Right lobe of liver (tissue), 6 donors: ENCODE measurements at regions not wholly inside any gene's neighbourhood (a gene's known extent, or its start where the extent isn't known, plus 50 kb on each side); places are given as distances from the start of the nearest gene placed in this dataset.

Experiments used
- ATAC-seq, 4 donors: fragments of 200-7000 bp; cut with Tn5 transposase; one replicate each; pipeline ENCODE4 v1.9.1; 2020; ENCODE audit warnings: mild to moderate bottlenecking in 4 of 4, moderate library complexity in 4 of 4
- DNase-seq, 3 donors: peaks; one replicate each; pipeline ENCODE4 v3.0.0-alpha.2; 2020
- H3K27ac ChIP-seq, 3 donors: fragments of 200-600 bp; one replicate each; pipeline ENCODE4 v1.8.0; 2022
- H3K27me3 ChIP-seq, 2 donors: fragments of 200-600 bp; one replicate each; pipeline ENCODE4 v1.8.0; 2022
- H3K36me3 ChIP-seq, 4 donors: fragments of 200-600 bp; sonication (generic) in 1 of 4; one replicate each; pipeline versions ENCODE4 v1.5.1 to v1.8.0; 2017 to 2022; ENCODE audit warnings: control low read depth in 1 of 4
- H3K4me1 ChIP-seq, 4 donors: fragments of 200-600 bp; sonication (generic) in 1 of 4; one replicate each; pipeline versions ENCODE4 v1.5.1 to v1.8.0; 2017 to 2022; ENCODE audit warnings: control low read depth in 1 of 4
- H3K4me3 ChIP-seq, 3 donors: fragments of 200-600 bp; one replicate each; pipeline ENCODE4 v1.8.0; 2022
- H3K9me3 ChIP-seq, 4 donors: fragments of 200-600 bp; sonication (generic) in 1 of 4; one replicate each; pipeline versions ENCODE4 v1.5.1 to v1.8.0; 2017 to 2022; ENCODE audit warnings: control low read depth in 1 of 4
- POLR2A ChIP-seq: fragments of 450-650 bp; IDR thresholded peaks from one replicate; pipeline ENCODE4 v1.6.1; 2017; ENCODE audit warnings: antibody characterized with exemption, mild to moderate bottlenecking
- WGBS: methylation state at CpG from one replicate; pipeline ENCODE4 v1.1.6; 2018; ENCODE audit warnings: low coverage, low lambda C conversion rate; ENCODE audit not compliant: insufficient coverage; ENCODE audit errors: missing lambda C conversion rate; 5-methylcytosine and 5-hydroxymethylcytosine counted together
- intact Hi-C, 2 donors: fragments of 100-400 bp; cut with DNase I; formaldehyde crosslinking; loops; one replicate each; pipeline versions ENCODE4 v1.11.2 to v1.14.1; 2022
- TF ChIP-seq, protein P1 (sequence below), 4 donors: fragments of 200-600 bp in 3 of 4; fragments of 450-650 bp in 1 of 4; IDR thresholded peaks; one replicate each; pipeline versions ENCODE4 v1.5.1 to v1.8.0; 2016 to 2022; ENCODE audit warnings: antibody characterized with exemption in 4 of 4, mild to moderate bottlenecking in 2 of 4
- donor health status: DM: no; HTN: yes; CAD: no.
- donor health status: DM: no; HTN: no; CAD: no.
- donor health status: DM: no; HTN: no; CAD: no.
- donor health status: DM: no; HTN: yes; CAD: no.
- donor health status: DM: no; HTN: yes; CAD: no.

DNA sequence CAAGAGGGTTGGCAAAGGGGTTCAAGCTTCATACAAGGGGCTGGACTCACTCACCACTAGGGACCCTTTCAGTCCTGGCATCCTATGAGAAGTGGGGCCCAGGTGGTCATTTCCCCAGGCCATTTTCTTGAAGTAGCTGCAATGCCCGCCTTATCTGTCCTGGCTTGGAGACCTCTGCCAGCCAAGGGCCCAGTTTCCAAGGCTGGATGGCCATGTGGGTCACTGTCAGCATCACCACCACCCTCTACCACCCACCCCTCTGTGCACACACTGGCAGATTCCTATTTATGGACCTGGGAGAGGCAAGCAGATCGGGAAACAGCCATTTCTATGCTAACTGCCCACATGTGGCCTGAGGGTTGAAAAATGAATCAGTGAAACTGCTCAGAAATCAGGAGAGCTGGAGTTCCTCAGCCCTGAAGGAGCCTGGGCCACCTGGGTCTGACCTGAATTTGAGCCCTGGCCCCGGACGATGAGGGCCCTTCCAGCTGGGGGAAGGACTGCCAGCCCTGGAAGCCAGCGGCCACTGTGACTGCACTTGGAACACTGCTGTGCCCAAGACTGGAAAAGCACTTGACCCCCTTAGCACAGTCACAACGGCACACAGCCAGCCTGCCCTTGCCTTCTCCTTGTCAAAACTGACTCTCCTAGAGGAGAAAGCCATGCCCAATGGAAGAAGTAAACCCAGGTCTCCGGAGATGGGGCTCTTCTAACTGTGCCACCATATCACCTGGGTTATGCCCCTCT, 442.2 kb downstream of the BUD13 start:
- Histone ChIP-seq H3K36me3 (no peaks in the 10 kb centered on the region), H3K4me3 (no peak overlapping the region), H3K27me3 (no peaks in the 10 kb centered on the region), H3K9me3 (no peaks in the 10 kb centered on the region), H3K27ac (no peak overlapping the region), H3K4me1 (no peaks in the 10 kb centered on the region)
- intact Hi-C loops: no loop called here
- WGBS: 75% methylated on average over 1 of the region's 7 CpGs
- ATAC-seq (no peak), DNase-seq (no peak)
- TF ChIP-seq, protein P1, sequence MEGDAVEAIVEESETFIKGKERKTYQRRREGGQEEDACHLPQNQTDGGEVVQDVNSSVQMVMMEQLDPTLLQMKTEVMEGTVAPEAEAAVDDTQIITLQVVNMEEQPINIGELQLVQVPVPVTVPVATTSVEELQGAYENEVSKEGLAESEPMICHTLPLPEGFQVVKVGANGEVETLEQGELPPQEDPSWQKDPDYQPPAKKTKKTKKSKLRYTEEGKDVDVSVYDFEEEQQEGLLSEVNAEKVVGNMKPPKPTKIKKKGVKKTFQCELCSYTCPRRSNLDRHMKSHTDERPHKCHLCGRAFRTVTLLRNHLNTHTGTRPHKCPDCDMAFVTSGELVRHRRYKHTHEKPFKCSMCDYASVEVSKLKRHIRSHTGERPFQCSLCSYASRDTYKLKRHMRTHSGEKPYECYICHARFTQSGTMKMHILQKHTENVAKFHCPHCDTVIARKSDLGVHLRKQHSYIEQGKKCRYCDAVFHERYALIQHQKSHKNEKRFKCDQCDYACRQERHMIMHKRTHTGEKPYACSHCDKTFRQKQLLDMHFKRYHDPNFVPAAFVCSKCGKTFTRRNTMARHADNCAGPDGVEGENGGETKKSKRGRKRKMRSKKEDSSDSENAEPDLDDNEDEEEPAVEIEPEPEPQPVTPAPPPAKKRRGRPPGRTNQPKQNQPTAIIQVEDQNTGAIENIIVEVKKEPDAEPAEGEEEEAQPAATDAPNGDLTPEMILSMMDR (IDR thresholded peaks at IDR 0.05): no peak
- TF ChIP-seq POLR2A: no peak

DNA sequence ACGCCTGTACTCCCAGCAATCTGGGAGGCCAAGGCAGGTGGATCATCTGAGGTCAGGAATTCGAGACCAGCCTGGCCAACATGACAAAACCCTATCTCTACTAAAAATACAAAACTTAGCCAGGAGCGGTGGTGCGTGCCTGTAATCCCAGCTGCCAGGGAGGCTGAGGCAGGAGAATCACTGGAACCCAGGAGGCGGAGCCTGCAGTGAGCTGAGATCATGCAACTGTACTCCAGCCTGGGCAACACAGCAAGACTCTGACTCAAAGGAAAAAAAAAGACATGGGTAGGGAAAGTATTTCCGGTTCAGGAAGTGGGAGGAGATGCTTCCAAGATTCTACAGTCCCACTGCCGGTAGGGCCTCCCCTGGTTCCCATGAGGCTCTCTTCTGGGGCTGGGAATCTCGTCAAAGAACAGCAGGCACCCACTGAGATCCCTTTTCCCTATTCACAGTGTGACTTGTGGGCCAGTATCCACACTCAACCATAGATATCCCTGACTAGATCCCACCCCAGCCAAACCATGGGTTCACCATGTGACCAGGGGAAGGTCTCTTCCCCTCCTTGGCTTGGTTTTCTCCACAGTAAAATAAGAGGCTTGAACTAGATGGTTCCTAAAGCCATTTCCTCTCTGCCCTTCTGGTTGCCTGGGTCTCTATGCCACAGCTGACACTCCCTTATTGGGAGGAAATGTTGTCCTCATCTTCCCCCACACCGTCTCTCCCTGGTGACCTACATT, 443.3 kb downstream of the BUD13 start:
- Histone ChIP-seq H3K4me1 (no peaks in the 10 kb centered on the region), H3K9me3 (no peaks in the 10 kb centered on the region), H3K36me3 (no peaks in the 10 kb centered on the region), H3K27me3 (no peaks in the 10 kb centered on the region), H3K27ac (no peak overlapping the region), H3K4me3 (no peak overlapping the region)
- intact Hi-C loops: no loop called here
- DNase-seq (no peak), ATAC-seq (no peak)
- TF ChIP-seq, protein P1 (IDR thresholded peaks at IDR 0.05): no peak
- no peak for TF ChIP-seq POLR2A
- 78% methylated on average over 8 of the region's 9 CpGs for WGBS

DNA sequence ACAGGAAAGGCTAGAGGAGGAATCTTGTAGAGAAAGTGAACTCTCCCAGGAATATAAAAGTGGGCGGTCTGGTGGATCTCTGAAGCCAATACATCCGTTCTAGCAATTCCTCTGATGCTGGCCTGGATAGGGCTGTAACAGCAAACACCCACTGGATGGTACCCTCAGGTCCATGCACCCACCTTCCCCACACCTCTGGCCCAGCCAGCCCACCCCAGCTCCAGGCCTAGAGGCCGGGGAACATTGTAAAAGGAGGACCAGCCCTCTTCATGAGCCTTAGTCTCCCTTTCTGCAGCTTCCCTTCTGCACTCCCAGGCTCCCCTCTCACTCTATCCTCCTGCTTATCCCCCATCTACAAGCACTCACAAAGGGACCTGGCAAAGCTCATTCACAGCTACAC, 443.9 kb downstream of the BUD13 start:
- DNase-seq (no peak), ATAC-seq (no peak)
- Histone ChIP-seq H3K4me1 (no peaks in the 10 kb centered on the region), H3K27me3 (no peaks in the 10 kb centered on the region), H3K27ac (no peak overlapping the region), H3K36me3 (no peaks in the 10 kb centered on the region), H3K9me3 (no peaks in the 10 kb centered on the region), H3K4me3 (no peak overlapping the region)
- no peak for TF ChIP-seq POLR2A
- TF ChIP-seq, protein P1 (IDR thresholded peaks at IDR 0.05): no peak
- intact Hi-C loops: no loop called here
- 70% methylated on average over 2 of the region's 3 CpGs for WGBS

DNA sequence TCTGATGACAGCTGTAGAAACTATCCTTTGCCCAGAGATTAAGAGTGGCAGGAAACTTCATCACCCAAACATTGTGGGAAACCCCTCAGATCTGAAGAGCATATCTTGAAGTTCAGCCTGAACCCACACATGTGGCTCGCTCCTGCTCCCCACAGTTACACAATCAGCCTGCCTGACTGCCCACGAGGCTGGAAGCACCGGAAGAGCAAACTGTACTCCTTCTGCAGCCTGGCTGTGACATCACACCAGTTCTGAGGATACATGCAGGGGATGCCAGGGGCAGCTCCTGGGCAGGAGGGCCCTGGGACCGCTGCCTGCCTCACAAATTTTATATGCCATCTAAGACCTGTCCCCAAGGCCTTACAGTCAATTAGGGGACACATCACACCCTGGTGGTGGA, 444.4 kb downstream of the BUD13 start:
- intact Hi-C loops: no loop called here
- no peak for TF ChIP-seq POLR2A
- TF ChIP-seq, protein P1 (IDR thresholded peaks at IDR 0.05): no peak
- Histone ChIP-seq H3K27me3 (no peaks in the 10 kb centered on the region), H3K4me3 (no peak overlapping the region), H3K36me3 (no peaks in the 10 kb centered on the region), H3K27ac (no peak overlapping the region), H3K4me1 (no peaks in the 10 kb centered on the region), H3K9me3 (no peaks in the 10 kb centered on the region)
- no CpG with 5 or more reads among the region's 4 CpGs for WGBS
- no peak for ATAC-seq
- DNase-seq: no peak
